A549 (cell line): ENCODE measurements at regions not wholly inside any gene's neighbourhood (a gene's known extent, or its start where the extent isn't known, plus 50 kb on each side); places are given as distances from the start of the nearest gene placed in this dataset.

ENCODE experiments used
- ATAC-seq, 2 experiments: fragments of 200-7000 bp in 1 of 2; fragments of >200 bp in 1 of 2; cut with Nextera tagmentation in 1 of 2; cut with Tn5 transposase in 1 of 2; 3 replicates each; pipeline versions ENCODE4 v1.8.0 to v1.9.1; 2018 to 2020; ENCODE audit warnings: mild to moderate bottlenecking in 1 of 2, moderate library complexity in 1 of 2
- CTCF ChIA-PET: fragments of 300-600 bp; sonication (Branson Sonifier 250); formaldehyde crosslinking; extraction: SDS; loops from one replicate; lab custom pipeline; 2021; ENCODE audit warnings: antibody characterized with exemption, inconsistent platforms; lab: Yijun Ruan, JAX
- POLR2A ChIA-PET: fragments of 350-600 bp; formaldehyde crosslinking; extraction: SDS; loops from one replicate; lab custom pipeline; 2021; ENCODE audit warnings: antibody characterized with exemption, inconsistent platforms; lab: Yijun Ruan, JAX
- DNase-seq, 2 experiments: peaks; one replicate each; pipeline versions ENCODE4 v3.0.0 to v3.0.0-alpha.2; 2011 to 2016; ENCODE audit warnings: low read depth in 1 of 2, low spot score in 1 of 2
- FAIRE-seq: peaks from 2 replicates; lab custom pipeline; 2011; peaks lifted over from hg19 to GRCh38; lab: Jason Lieb, UNC
- H3K27ac ChIP-seq, 2 experiments: fragments of >200 bp; sonication (Bioruptor Twin); formaldehyde crosslinking; 3 replicates each; pipeline ENCODE4 v1.5.1; 2016 to 2017
- H3K4me1 ChIP-seq: fragments of >200 bp; sonication (Bioruptor Twin); formaldehyde crosslinking; 3 replicates; pipeline ENCODE4 v1.6.1; 2016
- H3K4me2 ChIP-seq: fragments of >200 bp; sonication (Bioruptor Twin); formaldehyde crosslinking; 3 replicates; pipeline ENCODE4 v1.6.1; 2016
- H3K4me3 ChIP-seq: fragments of >200 bp; sonication (Bioruptor Twin); formaldehyde crosslinking; 3 replicates; pipeline ENCODE4 v1.5.1; 2016
- H3K9me3 ChIP-seq: fragments of >200 bp; sonication (Bioruptor Twin); formaldehyde crosslinking; 3 replicates; pipeline ENCODE4 v1.6.1; 2016
- ATOH8 ChIP-seq: fragments of 250-450 bp; sonication (Bioruptor Pico); IDR thresholded peaks from 2 replicates; pipeline ENCODE4 v1.5.0; 2020; ENCODE audit warnings: low read depth, mild to moderate bottlenecking, moderate library complexity
- BHLHE40 ChIP-seq: IDR thresholded peaks from 2 replicates; pipeline ENCODE4 v1.6.1; 2012; ENCODE audit warnings: low read depth, low read length, inconsistent platforms
- CBX2 ChIP-seq: fragments of 200-600 bp; sonication (generic); IDR thresholded peaks from 2 replicates; pipeline ENCODE4 v1.6.1; 2016; ENCODE audit warnings: low read depth, mild to moderate bottlenecking, borderline replicate concordance
- CBX8 ChIP-seq: fragments of 200-600 bp; sonication (generic); IDR thresholded peaks from 2 replicates; pipeline ENCODE4 v1.6.1; 2016
- CHD4 ChIP-seq: fragments of 200-600 bp; sonication (generic); IDR thresholded peaks from 2 replicates; pipeline ENCODE4 v1.6.1; 2016; ENCODE audit warnings: antibody characterized with exemption, mild to moderate bottlenecking, borderline replicate concordance
- EP300 ChIP-seq, 2 experiments: fragments of >200 bp; sonication (Bioruptor Twin); formaldehyde crosslinking; IDR thresholded peaks; 2 replicates in 1 of 2; 3 replicates in 1 of 2; pipeline ENCODE4 v1.6.1; 2016 to 2017
- ESRRA ChIP-seq: fragments of 150-350 bp; IDR thresholded peaks from 2 replicates; pipeline ENCODE4 v1.6.1; 2014; ENCODE audit warnings: mild to moderate bottlenecking, low read length, borderline replicate concordance
- FOSL2 ChIP-seq, 2 experiments: fragments of 450-650 bp in 1 of 2; fragments of >200 bp in 1 of 2; sonication (Bioruptor Twin) in 1 of 2; formaldehyde crosslinking; IDR thresholded peaks; 2 replicates each; pipeline versions ENCODE4 v1.5.0 to v1.6.1; 2016 to 2020; ENCODE audit warnings: mild to moderate bottlenecking in 1 of 2, moderate library complexity in 1 of 2
- GATA3 ChIP-seq: IDR thresholded peaks from 2 replicates; pipeline ENCODE4 v1.6.1; 2012; ENCODE audit warnings: borderline replicate concordance
- HES2 ChIP-seq: fragments of >200 bp; sonication (Bioruptor Twin); formaldehyde crosslinking; IDR thresholded peaks from 2 replicates; pipeline ENCODE4 v1.6.1; 2016
- JUNB ChIP-seq: fragments of >200 bp; sonication (Bioruptor Twin); formaldehyde crosslinking; IDR thresholded peaks from 2 replicates; pipeline ENCODE4 v1.6.1; 2016
- KDM5A ChIP-seq: fragments of 200-600 bp; sonication (generic); IDR thresholded peaks from 2 replicates; pipeline ENCODE4 v1.6.1; 2016; ENCODE audit warnings: antibody characterized with exemption, mild to moderate bottlenecking
- MAX ChIP-seq: IDR thresholded peaks from 2 replicates; pipeline ENCODE4 v1.6.1; 2012
- MAZ ChIP-seq: fragments of 150-350 bp; IDR thresholded peaks from 2 replicates; pipeline ENCODE4 v1.6.1; 2014; ENCODE audit warnings: antibody characterized with exemption, low read depth, low read length, borderline replicate concordance
- NPAS2 ChIP-seq: fragments of 250-450 bp; sonication (Bioruptor Pico); IDR thresholded peaks from 2 replicates; pipeline ENCODE4 v1.8.0; 2022; ENCODE audit warnings: mild to moderate bottlenecking, moderate library complexity, borderline replicate concordance
- NR3C1 ChIP-seq: fragments of >200 bp; sonication (Bioruptor Twin); formaldehyde crosslinking; IDR thresholded peaks from 3 replicates; pipeline ENCODE4 v1.6.1; 2017
- PBX3 ChIP-seq: IDR thresholded peaks from 2 replicates; pipeline ENCODE4 v1.6.1; 2012
- RCOR1 ChIP-seq: fragments of 150-350 bp; IDR thresholded peaks from 2 replicates; pipeline ENCODE4 v1.6.1; 2014; ENCODE audit warnings: antibody characterized with exemption, low read length, low read depth
- REST ChIP-seq: fragments of 200-600 bp; sonication (generic); IDR thresholded peaks from 2 replicates; pipeline ENCODE4 v1.6.1; 2016; ENCODE audit warnings: antibody characterized with exemption, mild to moderate bottlenecking, moderate library complexity
- RFX5 ChIP-seq: fragments of 450-650 bp; IDR thresholded peaks from 2 replicates; pipeline ENCODE4 v1.7.1; 2014; ENCODE audit warnings: antibody characterized with exemption, mild to moderate bottlenecking, moderate library complexity
- RNF2 ChIP-seq: fragments of 200-600 bp; sonication (generic); IDR thresholded peaks from 2 replicates; pipeline ENCODE4 v1.6.1; 2016; ENCODE audit warnings: low read depth, mild to moderate bottlenecking, antibody characterized with exemption, moderate library complexity, borderline replicate concordance
- TFCP2L1 ChIP-seq: fragments of 250-450 bp; sonication (Bioruptor Pico); IDR thresholded peaks from 2 replicates; pipeline ENCODE4 v1.5.0; 2021; ENCODE audit warnings: mild to moderate bottlenecking
- TP53 ChIP-seq: fragments of 250-450 bp; sonication (Bioruptor Pico); IDR thresholded peaks from 2 replicates; pipeline ENCODE4 v1.5.0; 2021; ENCODE audit warnings: mild to moderate bottlenecking, moderate library complexity
- ZSCAN20 ChIP-seq: fragments of 250-450 bp; sonication (Bioruptor Pico); IDR thresholded peaks from 2 replicates; pipeline ENCODE4 v1.8.0; 2022; ENCODE audit warnings: mild to moderate bottlenecking, moderate library complexity
- WGBS: methylation state at CpG from one replicate; pipeline ENCODE4 v1.1.6; 2017; ENCODE audit errors: missing lambda C conversion rate; 5-methylcytosine and 5-hydroxymethylcytosine counted together

GRCh38 chr18:40631319-40631718, 1323.7 kb upstream of the PIK3C3 start:
- no peak overlapping the region for H3K27ac ChIP-seq
- TF ChIP-seq RFX5 (no peak), TP53 (no peak), GATA3 (no peak), BHLHE40 (no peak), MAX (no peak), CBX2 (no peak), ZSCAN20 (CRISPR knock-in tag) (no peak), TFCP2L1 (no peak), RCOR1 (no peak), FOSL2 (IDR thresholded peaks at IDR 0.05) (no peak), FOSL2 (CRISPR knock-in tag; IDR thresholded peaks at IDR 0.05) (no peak), EP300 (IDR thresholded peaks at IDR 0.05) (no peak), CHD4 (no peak), CBX8 (no peak), NPAS2 (CRISPR knock-in tag) (no peak), REST (no peak), RNF2 (no peak)
- ChIA-PET CTCF (no interaction called here), POLR2A (no interaction called here)
- no peak for DNase-seq
- FAIRE-seq: no peak
- H3K4me3 ChIP-seq: no peak overlapping the region
- H3K9me3 ChIP-seq: no peaks in the 10 kb centered on the region
- ATAC-seq: no peak
- no peak overlapping the region for H3K4me2 ChIP-seq
- H3K4me1 ChIP-seq: no peaks in the 10 kb centered on the region
- WGBS: 74% methylated on average over 3 of the region's 3 CpGs

- Histone ChIP-seq H3K27ac (no peak overlapping the region), H3K9me3 (no peaks in the 10 kb centered on the region), H3K4me2 (no peak overlapping the region), H3K4me1 (no peaks in the 10 kb centered on the region), H3K4me3 (no peak overlapping the region)
- FAIRE-seq: no peak
- DNase-seq: no peak
- ChIA-PET CTCF (no interaction called here), POLR2A (no interaction called here)
- no peak for TF ChIP-seq NR3C1
- TF ChIP-seq CBX8: no peak
- no peak for TF ChIP-seq JUNB
- TF ChIP-seq KDM5A: no peak
- TF ChIP-seq PBX3: no peak
- TF ChIP-seq ESRRA: no peak
- TF ChIP-seq NPAS2 (CRISPR knock-in tag): no peak
- no peak for TF ChIP-seq MAZ
- no peak for TF ChIP-seq ATOH8
- no peak for TF ChIP-seq HES2
- TF ChIP-seq BHLHE40: no peak
- TF ChIP-seq RFX5: no peak
- 0% methylated on average over 1 of the region's 1 CpG for WGBS
- ATAC-seq: no peak
Measured at GRCh38 chr18:40630496-40630895, 1324.5 kb upstream of the PIK3C3 start.
